ENCODE measurements at regions not wholly inside any gene's neighbourhood (a gene's known extent, or its start where the extent isn't known, plus 50 kb on each side); places are given as distances from the start of the nearest gene placed in this dataset.

DNA sequence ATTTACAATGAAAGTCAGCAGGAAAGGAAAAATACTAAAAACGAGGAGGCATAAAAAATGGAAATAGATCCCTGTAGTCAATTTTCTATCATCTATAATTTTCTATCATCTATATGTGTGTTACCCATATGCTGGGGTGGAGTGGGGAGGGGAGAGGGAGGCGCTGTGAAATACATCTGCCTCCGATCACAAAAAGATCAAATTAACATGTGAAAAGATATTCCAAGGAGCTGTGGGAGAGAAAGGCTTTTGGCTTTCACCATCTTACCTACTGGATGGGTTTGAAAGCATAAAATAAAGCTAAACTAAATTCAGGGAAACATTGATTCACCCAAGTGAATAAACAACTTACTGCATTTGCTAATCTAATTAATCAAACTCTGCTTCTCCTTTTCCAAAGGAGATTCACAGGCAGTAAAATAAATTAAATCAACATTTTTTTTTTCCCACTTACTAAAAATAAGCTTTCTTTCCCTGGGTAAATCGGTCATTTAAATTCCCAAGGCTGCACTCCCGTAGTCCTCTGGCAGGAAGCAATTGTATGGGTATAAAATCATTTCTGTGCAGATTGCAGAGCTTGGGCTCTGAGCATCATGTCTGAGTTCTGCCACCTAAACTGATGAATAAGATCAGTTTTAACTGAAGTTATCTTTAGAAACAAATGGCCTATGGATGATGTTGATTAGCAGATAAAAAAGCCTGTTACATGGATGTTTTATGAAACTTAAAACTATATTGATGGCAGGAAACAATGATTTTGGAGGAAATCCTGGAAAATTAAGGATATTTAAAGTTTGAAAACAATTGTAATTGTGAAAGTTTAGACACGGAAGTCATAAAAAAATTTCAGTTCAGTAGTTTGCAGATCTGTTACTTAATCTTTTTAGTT lies 147.9 kb downstream of the SOX4 start:
- no peak for DNase-seq (ENCODE audit: extremely low spot score in 2 of 2)
- intact Hi-C loops (cut with DNase I), result no loop called here
- no peak overlapping the region for H3K4me3 ChIP-seq

DNA sequence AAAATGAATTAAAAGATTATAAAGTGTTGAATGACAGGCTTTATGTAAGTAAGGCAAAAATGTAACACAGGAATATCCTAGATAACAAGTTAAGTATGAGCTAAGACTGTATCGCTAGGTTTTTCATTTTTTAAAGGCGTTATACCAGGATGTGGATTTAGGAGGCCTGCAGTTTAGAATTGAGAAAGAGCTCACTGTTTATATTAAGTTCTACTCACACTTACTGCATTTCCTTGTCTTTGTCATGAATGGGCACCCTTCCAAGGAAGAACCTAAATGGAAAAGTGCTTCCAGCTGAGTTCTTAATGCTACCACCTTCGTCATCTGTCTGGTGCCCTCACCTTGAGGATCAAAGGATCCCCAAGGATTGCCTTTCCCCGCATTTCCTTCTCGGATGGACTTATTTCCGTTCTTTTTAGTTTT lies 148.7 kb downstream of the SOX4 start:
- intact Hi-C loops (cut with DNase I), result no loop called here
- TF ChIP-seq POLR2AphosphoS5 (IDR thresholded peaks at IDR 0.05; ENCODE audit: insufficient read depth in 1 of 2, low read depth in 1 of 2) (no peak), POLR2A (IDR thresholded peaks at IDR 0.05) (no peak)
- TF ChIP-seq, protein P1, sequence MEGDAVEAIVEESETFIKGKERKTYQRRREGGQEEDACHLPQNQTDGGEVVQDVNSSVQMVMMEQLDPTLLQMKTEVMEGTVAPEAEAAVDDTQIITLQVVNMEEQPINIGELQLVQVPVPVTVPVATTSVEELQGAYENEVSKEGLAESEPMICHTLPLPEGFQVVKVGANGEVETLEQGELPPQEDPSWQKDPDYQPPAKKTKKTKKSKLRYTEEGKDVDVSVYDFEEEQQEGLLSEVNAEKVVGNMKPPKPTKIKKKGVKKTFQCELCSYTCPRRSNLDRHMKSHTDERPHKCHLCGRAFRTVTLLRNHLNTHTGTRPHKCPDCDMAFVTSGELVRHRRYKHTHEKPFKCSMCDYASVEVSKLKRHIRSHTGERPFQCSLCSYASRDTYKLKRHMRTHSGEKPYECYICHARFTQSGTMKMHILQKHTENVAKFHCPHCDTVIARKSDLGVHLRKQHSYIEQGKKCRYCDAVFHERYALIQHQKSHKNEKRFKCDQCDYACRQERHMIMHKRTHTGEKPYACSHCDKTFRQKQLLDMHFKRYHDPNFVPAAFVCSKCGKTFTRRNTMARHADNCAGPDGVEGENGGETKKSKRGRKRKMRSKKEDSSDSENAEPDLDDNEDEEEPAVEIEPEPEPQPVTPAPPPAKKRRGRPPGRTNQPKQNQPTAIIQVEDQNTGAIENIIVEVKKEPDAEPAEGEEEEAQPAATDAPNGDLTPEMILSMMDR (IDR thresholded peaks at IDR 0.05), result no peak
- Histone ChIP-seq H3K27me3 (no peaks in the 10 kb centered on the region), H3K4me1 (peaks cover 14% of the 10 kb centered on the region), H3K36me3 (no peaks in the 10 kb centered on the region), H3K9me3 (no peaks in the 10 kb centered on the region), H3K27ac (no peak overlapping the region), H3K4me3 (no peak overlapping the region)
- no peak for DNase-seq (ENCODE audit: extremely low spot score in 2 of 2)

More for the DNA sequence above, 147.9 kb downstream of the SOX4 start:
- Histone ChIP-seq H3K4me1 (peaks cover 14% of the 10 kb centered on the region), H3K27ac (peak overlapping the region; percentile 4), H3K9me3 (no peaks in the 10 kb centered on the region), H3K27me3 (no peaks in the 10 kb centered on the region), H3K36me3 (no peaks in the 10 kb centered on the region)
- TF ChIP-seq, protein P1 (IDR thresholded peaks at IDR 0.05), result no peak
- TF ChIP-seq POLR2AphosphoS5 (IDR thresholded peaks at IDR 0.05; ENCODE audit: insufficient read depth in 1 of 2, low read depth in 1 of 2) (no peak), POLR2A (IDR thresholded peaks at IDR 0.05) (no peak)

DNA sequence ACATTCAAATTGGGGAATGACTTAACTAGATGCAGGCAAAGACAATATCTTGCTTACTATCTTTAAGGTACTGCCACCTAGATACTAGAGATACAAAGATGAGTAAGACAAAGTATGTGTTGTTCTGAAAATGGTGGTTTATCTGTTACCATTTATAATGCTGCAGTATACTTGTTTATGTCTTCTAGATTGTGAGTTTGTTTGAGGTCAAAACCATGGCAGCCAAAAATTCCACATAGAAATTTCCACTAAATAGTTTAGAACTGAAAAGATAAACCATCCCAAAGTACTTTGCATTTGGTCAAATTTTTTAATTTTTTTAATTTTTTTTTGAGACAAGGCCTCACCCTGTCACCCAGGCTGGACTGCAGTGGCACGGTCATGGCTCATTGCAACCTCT lies 150.8 kb downstream of the SOX4 start:
- no peak for DNase-seq (ENCODE audit: extremely low spot score in 2 of 2)
- Histone ChIP-seq H3K27me3 (no peaks in the 10 kb centered on the region), H3K4me3 (no peak overlapping the region), H3K9me3 (no peaks in the 10 kb centered on the region), H3K27ac (no peak overlapping the region), H3K4me1 (peaks cover 14% of the 10 kb centered on the region), H3K36me3 (no peaks in the 10 kb centered on the region)
- TF ChIP-seq POLR2AphosphoS5 (IDR thresholded peaks at IDR 0.05; ENCODE audit: insufficient read depth in 1 of 2, low read depth in 1 of 2), result no peak
- intact Hi-C loops (cut with DNase I), result no loop called here

DNA sequence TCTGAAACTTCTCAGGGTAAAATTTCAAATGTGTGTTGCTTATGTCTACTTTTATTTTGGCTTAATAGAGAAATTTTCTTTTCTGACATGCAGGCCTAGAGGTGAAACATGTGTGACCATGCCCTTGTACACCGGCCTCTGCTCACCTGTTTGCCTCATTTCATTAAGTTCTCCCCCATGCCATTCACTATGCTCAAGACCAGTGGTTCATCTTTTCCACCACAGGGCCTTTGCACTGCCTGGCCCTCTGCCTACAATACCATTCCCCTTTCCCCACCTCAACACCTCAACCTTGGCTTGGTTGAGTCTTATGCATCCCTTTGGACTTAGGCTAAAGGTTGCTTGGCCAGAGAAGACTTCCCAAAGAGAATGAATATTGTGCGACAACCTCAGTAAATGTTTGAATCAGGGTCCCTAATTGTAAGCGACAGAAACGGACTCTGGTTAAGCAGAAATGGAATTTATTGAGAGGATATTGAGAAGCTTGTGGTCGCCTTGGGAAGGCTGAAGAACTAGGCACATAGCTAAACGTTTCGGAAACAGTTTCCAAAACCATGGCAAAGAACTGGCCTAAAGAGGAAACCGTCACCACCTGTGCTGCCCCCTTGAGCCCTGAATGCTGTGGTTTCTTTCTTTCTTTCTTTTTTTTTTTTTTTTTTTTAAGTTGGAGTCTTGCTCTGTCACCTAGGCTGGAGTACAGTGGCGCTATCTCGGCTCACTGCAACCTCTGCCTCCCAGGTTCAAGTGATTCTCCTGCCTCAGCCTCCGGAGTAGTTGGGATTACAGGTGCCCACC lies 152.2 kb downstream of the SOX4 start:
- no peak overlapping the region for H3K27ac ChIP-seq
- no peaks in the 10 kb centered on the region for H3K27me3 ChIP-seq
- no peaks in the 10 kb centered on the region for H3K9me3 ChIP-seq
- DNase-seq (ENCODE audit: extremely low spot score in 2 of 2), result no peak
- peaks cover 5% of the 10 kb centered on the region for H3K4me1 ChIP-seq
- no peak overlapping the region for H3K4me3 ChIP-seq
- intact Hi-C loops (cut with DNase I), result no loop called here
- no peaks in the 10 kb centered on the region for H3K36me3 ChIP-seq
- TF ChIP-seq POLR2AphosphoS5 (IDR thresholded peaks at IDR 0.05; ENCODE audit: insufficient read depth in 1 of 2, low read depth in 1 of 2) (no peak), POLR2A (IDR thresholded peaks at IDR 0.05) (no peak)
- TF ChIP-seq, protein P1 (IDR thresholded peaks at IDR 0.05), result no peak

DNA sequence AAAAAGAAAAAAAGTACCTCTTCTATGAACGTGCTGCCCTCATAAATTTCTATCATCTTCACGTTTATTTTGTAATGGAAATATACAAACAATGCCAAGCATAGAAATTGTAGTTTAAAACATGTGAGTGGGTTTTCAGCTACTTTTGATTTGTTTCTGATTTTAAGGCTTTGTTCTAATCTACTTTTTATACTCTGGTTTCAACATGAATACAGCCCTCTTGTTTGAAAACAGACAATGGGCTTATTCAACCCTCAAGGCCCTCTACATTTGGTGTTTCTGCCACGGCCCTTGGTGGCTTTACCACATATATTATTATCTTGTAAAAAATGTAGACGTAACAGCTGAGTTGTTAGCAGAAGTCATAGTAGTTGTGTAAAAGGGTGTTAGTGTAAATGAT lies 153.9 kb downstream of the SOX4 start:
- Histone ChIP-seq H3K27me3 (no peaks in the 10 kb centered on the region), H3K4me1 (no peaks in the 10 kb centered on the region), H3K27ac (no peak overlapping the region), H3K36me3 (no peaks in the 10 kb centered on the region), H3K9me3 (no peaks in the 10 kb centered on the region), H3K4me3 (no peak overlapping the region)
- intact Hi-C loops (cut with DNase I), result no loop called here
- TF ChIP-seq, protein P1 (IDR thresholded peaks at IDR 0.05), result no peak
- no peak for TF ChIP-seq POLR2A (IDR thresholded peaks at IDR 0.05)
- TF ChIP-seq POLR2AphosphoS5 (IDR thresholded peaks at IDR 0.05; ENCODE audit: insufficient read depth in 1 of 2, low read depth in 1 of 2), result no peak
- DNase-seq (ENCODE audit: extremely low spot score in 2 of 2), result no peak
